ENCODE measurements at regions not wholly inside any gene's neighbourhood (a gene's known extent, or its start where the extent isn't known, plus 50 kb on each side); places are given as distances from the start of the nearest gene placed in this dataset.
"Not testable (repeated sequence)": the region's sequence is repeated elsewhere in the genome, so short reads cannot be mapped to it uniquely, and the experiment has no call there.

DNA sequence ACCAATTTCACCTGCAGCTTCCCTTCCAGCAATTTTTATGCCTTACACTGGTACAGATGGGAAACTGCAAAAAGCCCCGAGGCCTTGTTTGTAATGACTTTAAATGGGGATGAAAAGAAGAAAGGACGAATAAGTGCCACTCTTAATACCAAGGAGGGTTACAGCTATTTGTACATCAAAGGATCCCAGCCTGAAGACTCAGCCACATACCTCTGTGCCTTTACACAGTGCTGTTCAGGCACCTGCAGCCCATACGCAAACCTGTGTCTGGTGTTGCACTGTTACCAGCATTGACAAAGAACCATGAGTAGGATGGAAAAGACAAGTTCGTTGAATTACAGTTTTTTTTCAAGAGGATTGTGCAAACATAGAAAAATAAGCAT, 432.0 kb upstream of the OR4E1 start:
- 100% methylated on average over 1 of the region's 4 CpGs for WGBS (ENCODE audit: insufficient coverage, low lambda C conversion rate)
- no peak overlapping the region for H3K27ac ChIP-seq (ENCODE audit: low read length)
- H3K4me1 ChIP-seq (ENCODE audit: control insufficient read depth, insufficient read depth, low read length), result no peaks in the 10 kb centered on the region
- no peaks in the 10 kb centered on the region for H3K9me3 ChIP-seq (ENCODE audit: control insufficient read depth, low read depth, low read length)
- no peaks in the 10 kb centered on the region for H3K36me3 ChIP-seq (ENCODE audit: control insufficient read depth, insufficient read depth, low read length)
- H3K4me3 ChIP-seq (ENCODE audit: low read length), result no peak overlapping the region
- H3K27me3 ChIP-seq (ENCODE audit: control insufficient read depth, insufficient read depth, low read length), result no peaks in the 10 kb centered on the region
- DNase-seq, result no peak

DNA sequence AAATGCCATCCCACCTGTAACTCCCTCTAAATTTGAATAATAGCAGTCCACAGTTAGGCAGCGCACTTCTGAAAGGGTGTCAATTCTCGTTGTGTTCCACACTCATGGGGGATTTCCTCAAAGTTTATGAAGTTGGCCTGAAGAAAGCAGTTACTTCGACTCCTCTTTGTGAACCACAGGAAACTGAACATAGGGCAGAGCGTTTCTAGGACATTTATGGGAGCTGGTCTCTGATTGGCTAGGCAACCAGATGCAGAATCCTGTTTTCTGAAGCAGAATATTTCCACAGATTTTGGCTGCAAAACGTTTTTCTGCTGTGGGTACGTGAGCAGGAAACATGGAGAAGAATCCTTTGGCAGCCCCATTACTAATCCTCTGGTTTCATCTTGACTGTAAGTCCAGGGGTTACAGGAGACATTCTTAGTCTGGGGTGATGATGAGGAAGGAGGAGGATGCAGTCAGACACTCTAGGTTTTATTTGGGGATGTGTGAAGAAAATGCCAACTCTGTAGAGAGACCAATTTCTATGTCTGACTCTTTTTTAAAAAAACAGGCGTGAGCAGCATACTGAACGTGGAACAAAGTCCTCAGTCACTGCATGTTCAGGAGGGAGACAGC, 431.5 kb upstream of the OR4E1 start:
- Histone ChIP-seq H3K4me1 (ENCODE audit: control insufficient read depth, insufficient read depth, low read length) (no peaks in the 10 kb centered on the region), H3K27ac (ENCODE audit: low read length) (no peak overlapping the region), H3K27me3 (ENCODE audit: control insufficient read depth, insufficient read depth, low read length) (no peaks in the 10 kb centered on the region), H3K4me3 (ENCODE audit: low read length) (no peak overlapping the region), H3K36me3 (ENCODE audit: control insufficient read depth, insufficient read depth, low read length) (no peaks in the 10 kb centered on the region), H3K9me3 (ENCODE audit: control insufficient read depth, low read depth, low read length) (no peaks in the 10 kb centered on the region)
- WGBS (ENCODE audit: insufficient coverage, low lambda C conversion rate), result 45% methylated on average over 4 of the region's 8 CpGs
- DNase-seq, result no peak

DNA sequence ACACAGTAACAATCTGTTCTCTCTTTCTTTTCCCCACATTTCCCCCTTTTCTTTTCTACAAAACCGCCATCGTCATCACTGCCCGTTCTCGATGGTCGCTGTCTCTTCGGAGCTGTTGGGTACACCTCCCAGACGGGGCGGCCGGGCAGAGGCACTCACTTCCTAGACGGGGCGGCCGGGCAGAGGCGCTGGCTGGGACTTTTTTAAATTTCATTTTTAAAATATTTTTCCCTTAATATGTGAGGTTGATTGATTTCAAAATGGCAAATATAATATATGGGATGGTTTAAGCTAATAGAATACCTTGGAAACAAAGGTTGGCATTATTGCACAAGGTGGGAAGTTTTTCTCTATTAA, 427.1 kb upstream of the OR4E1 start:
- no CpG with 5 or more reads among the region's 13 CpGs for WGBS (ENCODE audit: insufficient coverage, low lambda C conversion rate)
- H3K27ac ChIP-seq (ENCODE audit: low read length); H3K27me3 ChIP-seq (ENCODE audit: control insufficient read depth, insufficient read depth, low read length); H3K36me3 ChIP-seq (ENCODE audit: control insufficient read depth, insufficient read depth, low read length); H3K9me3 ChIP-seq (ENCODE audit: control insufficient read depth, low read depth, low read length); DNase-seq; H3K4me1 ChIP-seq (ENCODE audit: control insufficient read depth, insufficient read depth, low read length); H3K4me3 ChIP-seq (ENCODE audit: low read length): not testable (repeated sequence)

DNA sequence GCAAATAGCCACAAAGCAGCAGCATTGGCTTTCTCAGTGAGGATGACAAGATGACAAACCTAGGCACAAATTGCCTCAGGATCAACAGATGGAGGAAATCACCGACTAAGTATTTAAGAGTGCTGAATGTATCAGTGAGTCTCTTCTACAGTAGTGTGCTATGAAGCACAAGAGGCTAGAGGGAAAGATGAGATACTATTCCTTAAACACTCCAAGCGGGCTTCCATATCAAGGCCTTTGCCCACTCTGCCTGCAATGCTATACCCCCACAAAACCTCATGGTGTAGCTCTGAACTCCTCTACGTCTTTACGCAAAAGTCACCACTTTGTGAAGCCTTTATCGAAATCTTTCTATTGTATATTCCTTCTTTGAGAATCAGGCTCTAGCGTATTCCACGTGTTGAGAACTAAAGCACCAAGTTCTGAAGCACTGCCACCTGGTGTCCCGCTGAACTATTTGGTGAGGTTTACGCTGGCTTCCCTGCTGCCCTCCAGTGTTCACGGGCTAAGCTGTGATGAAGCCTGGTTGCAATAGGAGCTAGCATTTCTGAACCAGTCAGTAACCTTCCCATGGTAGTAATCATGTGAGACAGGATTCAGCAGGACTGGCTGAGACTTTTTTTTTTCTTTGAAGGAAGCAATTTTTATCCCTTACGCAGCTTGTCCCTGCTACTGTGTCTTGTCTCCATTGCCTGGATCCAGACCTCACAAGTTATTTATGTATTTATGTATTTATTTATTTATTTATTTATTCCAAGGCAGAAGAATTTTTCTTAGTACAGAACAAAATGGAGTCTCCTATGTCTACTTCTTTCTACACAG, 426.5 kb upstream of the OR4E1 start:
- H3K4me1 ChIP-seq (ENCODE audit: control insufficient read depth, insufficient read depth, low read length), result no peaks in the 10 kb centered on the region
- H3K36me3 ChIP-seq (ENCODE audit: control insufficient read depth, insufficient read depth, low read length), result no peaks in the 10 kb centered on the region
- no peaks in the 10 kb centered on the region for H3K27me3 ChIP-seq (ENCODE audit: control insufficient read depth, insufficient read depth, low read length)
- H3K27ac ChIP-seq (ENCODE audit: low read length), result no peak overlapping the region
- H3K4me3 ChIP-seq (ENCODE audit: low read length), result no peak overlapping the region
- no peaks in the 10 kb centered on the region for H3K9me3 ChIP-seq (ENCODE audit: control insufficient read depth, low read depth, low read length)
- DNase-seq, result peak; percentile 68 to 77
- 60% methylated on average over 1 of the region's 11 CpGs for WGBS (ENCODE audit: insufficient coverage, low lambda C conversion rate)

DNA sequence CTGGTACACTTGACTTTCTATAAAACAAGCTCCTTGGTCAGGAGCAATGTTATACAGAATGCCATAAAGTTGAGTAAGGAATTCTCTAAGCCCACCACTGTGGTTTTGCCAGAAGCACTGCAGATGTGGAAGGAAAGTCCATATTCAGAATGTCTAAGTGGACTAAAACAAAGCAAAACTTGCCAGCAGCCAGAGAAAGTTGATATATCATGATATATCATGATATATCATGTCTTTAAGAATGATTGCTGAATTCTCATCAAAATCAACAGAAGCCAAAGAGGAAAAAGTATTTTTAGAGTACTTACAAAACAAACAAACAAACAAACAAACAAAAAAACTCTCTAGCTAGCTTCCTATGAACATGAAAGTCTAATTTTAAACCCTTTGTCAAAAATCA, 424.8 kb upstream of the OR4E1 start:
- DNase-seq, result no peak
- Histone ChIP-seq H3K27me3 (ENCODE audit: control insufficient read depth, insufficient read depth, low read length) (no peaks in the 10 kb centered on the region), H3K4me1 (ENCODE audit: control insufficient read depth, insufficient read depth, low read length) (no peaks in the 10 kb centered on the region), H3K27ac (ENCODE audit: low read length) (no peak overlapping the region), H3K4me3 (ENCODE audit: low read length) (no peak overlapping the region), H3K36me3 (ENCODE audit: control insufficient read depth, insufficient read depth, low read length) (no peaks in the 10 kb centered on the region), H3K9me3 (ENCODE audit: control insufficient read depth, low read depth, low read length) (no peaks in the 10 kb centered on the region)

DNA sequence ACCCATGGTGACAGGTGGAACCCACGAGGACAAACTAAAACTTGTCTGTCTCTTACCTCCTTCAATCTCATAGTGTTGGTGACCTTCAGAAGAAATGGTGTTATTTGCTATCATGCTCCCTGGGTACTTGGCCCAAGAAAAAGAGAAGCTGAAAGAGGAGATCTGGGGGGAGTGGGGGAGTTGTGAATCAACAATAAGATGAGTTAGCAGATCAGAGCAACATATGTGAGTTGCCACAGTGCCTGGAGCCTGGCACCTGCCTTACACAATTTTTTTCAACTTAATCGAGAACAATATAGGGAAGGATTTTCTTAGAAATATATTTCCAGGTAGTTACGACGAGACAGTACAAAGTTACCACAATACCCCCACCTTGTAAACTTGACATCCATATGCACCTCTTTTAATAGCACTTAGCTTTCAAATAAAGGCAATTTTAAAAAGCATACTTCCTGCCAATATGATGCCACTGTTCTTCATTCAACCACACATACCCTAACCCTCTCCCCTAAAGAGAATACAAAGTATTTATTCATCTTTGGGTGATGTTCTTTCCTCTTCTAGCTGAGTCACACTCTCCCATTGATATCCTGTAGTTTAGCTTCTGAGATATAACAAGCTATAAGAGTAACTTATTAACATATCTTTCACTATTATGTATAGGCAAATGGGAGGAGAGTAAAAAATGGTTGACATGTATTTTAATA, 424.1 kb upstream of the OR4E1 start:
- no peaks in the 10 kb centered on the region for H3K36me3 ChIP-seq (ENCODE audit: control insufficient read depth, insufficient read depth, low read length)
- no peak overlapping the region for H3K27ac ChIP-seq (ENCODE audit: low read length)
- no peak overlapping the region for H3K4me3 ChIP-seq (ENCODE audit: low read length)
- no peaks in the 10 kb centered on the region for H3K27me3 ChIP-seq (ENCODE audit: control insufficient read depth, insufficient read depth, low read length)
- H3K4me1 ChIP-seq (ENCODE audit: control insufficient read depth, insufficient read depth, low read length), result no peaks in the 10 kb centered on the region
- H3K9me3 ChIP-seq (ENCODE audit: control insufficient read depth, low read depth, low read length), result no peaks in the 10 kb centered on the region
- no peak for DNase-seq
- 92% methylated on average over 2 of the region's 4 CpGs for WGBS (ENCODE audit: insufficient coverage, low lambda C conversion rate)

DNA sequence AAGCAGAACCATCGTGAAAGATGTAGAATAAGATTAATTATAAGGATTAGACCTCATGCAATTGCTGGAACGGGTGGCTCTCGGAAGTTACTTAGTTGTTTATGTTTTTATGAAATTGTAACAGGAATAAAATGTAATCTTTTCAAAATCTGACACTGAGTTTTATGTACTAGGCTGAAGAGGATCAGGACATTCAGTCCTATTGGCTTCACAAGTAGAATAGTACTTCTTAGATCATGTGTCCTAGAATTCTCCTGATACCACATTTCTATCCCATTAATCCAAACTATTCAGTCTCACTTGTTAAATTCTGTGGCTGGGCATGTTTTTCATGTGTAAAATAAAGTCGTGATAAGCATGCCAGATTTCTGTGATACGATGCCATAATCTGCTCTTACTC, 423.5 kb upstream of the OR4E1 start:
- H3K27me3 ChIP-seq (ENCODE audit: control insufficient read depth, insufficient read depth, low read length), result no peaks in the 10 kb centered on the region
- 85% methylated on average over 2 of the region's 5 CpGs for WGBS (ENCODE audit: insufficient coverage, low lambda C conversion rate)
- H3K36me3 ChIP-seq (ENCODE audit: control insufficient read depth, insufficient read depth, low read length), result no peaks in the 10 kb centered on the region
- H3K4me3 ChIP-seq (ENCODE audit: low read length), result no peak overlapping the region
- H3K9me3 ChIP-seq (ENCODE audit: control insufficient read depth, low read depth, low read length), result no peaks in the 10 kb centered on the region
- no peak overlapping the region for H3K27ac ChIP-seq (ENCODE audit: low read length)
- no peaks in the 10 kb centered on the region for H3K4me1 ChIP-seq (ENCODE audit: control insufficient read depth, insufficient read depth, low read length)
- no peak for DNase-seq

DNA sequence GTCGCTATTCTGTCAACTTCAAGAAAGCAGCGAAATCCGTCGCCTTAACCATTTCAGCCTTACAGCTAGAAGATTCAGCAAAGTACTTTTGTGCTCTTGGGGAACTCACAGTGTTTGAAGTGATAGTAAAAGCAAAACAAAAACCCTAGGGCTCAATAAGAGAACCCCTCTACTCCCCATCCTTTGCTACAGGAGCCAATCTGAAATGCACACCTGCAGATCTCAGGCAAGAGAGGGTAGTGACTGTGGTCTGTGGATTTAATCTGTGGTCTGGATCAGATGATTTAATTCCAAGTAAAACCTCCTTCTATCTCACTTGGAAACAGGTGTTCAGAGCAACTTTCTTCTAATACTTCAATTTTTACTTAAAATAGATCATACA, 422.9 kb upstream of the OR4E1 start:
- no peaks in the 10 kb centered on the region for H3K4me1 ChIP-seq (ENCODE audit: control insufficient read depth, insufficient read depth, low read length)
- H3K27ac ChIP-seq (ENCODE audit: low read length), result no peak overlapping the region
- no peaks in the 10 kb centered on the region for H3K9me3 ChIP-seq (ENCODE audit: control insufficient read depth, low read depth, low read length)
- no peak for DNase-seq
- no peaks in the 10 kb centered on the region for H3K27me3 ChIP-seq (ENCODE audit: control insufficient read depth, insufficient read depth, low read length)
- H3K36me3 ChIP-seq (ENCODE audit: control insufficient read depth, insufficient read depth, low read length), result no peaks in the 10 kb centered on the region
- WGBS (ENCODE audit: insufficient coverage, low lambda C conversion rate), result no CpG with 5 or more reads among the region's 4 CpGs
- no peak overlapping the region for H3K4me3 ChIP-seq (ENCODE audit: low read length)

DNA sequence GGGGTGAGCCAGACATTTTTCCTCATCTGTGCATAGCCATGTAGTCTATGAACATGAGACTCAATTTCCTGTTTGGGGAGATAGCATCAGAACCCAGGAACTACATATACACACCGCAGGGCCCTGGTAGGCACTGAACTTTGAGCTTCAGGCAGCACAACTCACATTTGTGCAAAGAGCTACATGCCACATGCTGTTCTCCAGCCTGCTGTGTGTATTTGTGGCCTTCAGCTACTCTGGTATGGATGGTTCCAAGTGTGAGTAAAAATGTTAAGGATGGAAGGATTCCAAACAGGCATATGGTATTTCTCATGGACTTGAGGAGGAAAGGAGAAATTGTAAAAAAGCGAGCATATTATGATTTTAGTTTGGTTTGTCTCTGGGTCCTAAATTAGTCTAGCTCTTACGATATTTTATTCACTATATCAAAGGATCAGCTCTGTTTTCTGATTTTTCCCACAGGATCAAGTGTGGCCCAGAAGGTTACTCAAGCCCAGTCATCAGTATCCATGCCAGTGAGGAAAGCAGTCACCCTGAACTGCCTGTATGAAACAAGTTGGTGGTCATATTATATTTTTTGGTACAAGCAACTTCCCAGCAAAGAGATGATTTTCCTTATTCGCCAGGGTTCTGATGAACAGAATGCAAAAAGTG, 422.4 kb upstream of the OR4E1 start:
- Histone ChIP-seq H3K27me3 (ENCODE audit: control insufficient read depth, insufficient read depth, low read length) (no peaks in the 10 kb centered on the region), H3K4me1 (ENCODE audit: control insufficient read depth, insufficient read depth, low read length) (no peaks in the 10 kb centered on the region), H3K27ac (ENCODE audit: low read length) (no peak overlapping the region), H3K4me3 (ENCODE audit: low read length) (no peak overlapping the region), H3K36me3 (ENCODE audit: control insufficient read depth, insufficient read depth, low read length) (no peaks in the 10 kb centered on the region), H3K9me3 (ENCODE audit: control insufficient read depth, low read depth, low read length) (no peaks in the 10 kb centered on the region)
- WGBS (ENCODE audit: insufficient coverage, low lambda C conversion rate), result 40% methylated on average over 1 of the region's 4 CpGs
- DNase-seq, result peak in 1 of 2 donors; percentile 16

DNA sequence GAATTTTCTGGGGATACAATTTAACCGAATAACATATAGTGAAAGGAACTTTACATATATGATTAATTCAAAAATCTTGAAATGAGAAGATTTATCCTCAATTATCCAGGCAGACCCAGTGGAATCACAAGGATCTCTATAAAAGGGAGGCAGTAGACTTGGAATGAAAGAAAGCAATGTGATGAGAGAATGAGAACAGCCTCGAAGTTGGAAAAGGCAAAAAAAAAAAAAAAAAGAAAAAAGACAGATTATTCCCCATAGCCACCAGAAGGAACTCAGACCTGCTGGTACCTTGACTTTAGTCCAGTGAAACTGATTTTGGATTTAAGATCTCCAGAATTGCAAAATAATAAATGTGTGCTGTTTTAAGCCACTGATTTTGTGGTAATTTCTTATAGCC, 416.3 kb upstream of the OR4E1 start:
- Histone ChIP-seq H3K27ac (ENCODE audit: low read length) (no peak overlapping the region), H3K27me3 (ENCODE audit: control insufficient read depth, insufficient read depth, low read length) (no peaks in the 10 kb centered on the region), H3K36me3 (ENCODE audit: control insufficient read depth, insufficient read depth, low read length) (no peaks in the 10 kb centered on the region), H3K4me3 (ENCODE audit: low read length) (no peak overlapping the region), H3K9me3 (ENCODE audit: control insufficient read depth, low read depth, low read length) (no peaks in the 10 kb centered on the region), H3K4me1 (ENCODE audit: control insufficient read depth, insufficient read depth, low read length) (no peaks in the 10 kb centered on the region)
- 88% methylated on average over 1 of the region's 2 CpGs for WGBS (ENCODE audit: insufficient coverage, low lambda C conversion rate)
- no peak for DNase-seq
